ENCODE measurements at regions not wholly inside any gene's neighbourhood (a gene's known extent, or its start where the extent isn't known, plus 50 kb on each side); places are given as distances from the start of the nearest gene placed in this dataset.

GRCh38 chr18:72993250-72993649 lies 125.5 kb upstream of the NETO1 start:
- TF ChIP-seq CTCF (IDR thresholded peaks at IDR 0.05) (no peak), POLR2A (IDR thresholded peaks at IDR 0.05) (no peak)

All from thyroid gland (tissue), 4 donors.